NK-92 treated with Interleukin-12 subunit alpha and Interleukin-12 subunit beta, amount 100 ng/mL, for 24 hours (cell line): ENCODE measurements at regions not wholly inside any gene's neighbourhood (a gene's known extent, or its start where the extent isn't known, plus 50 kb on each side); places are given as distances from the start of the nearest gene placed in this dataset.

Experiments used
- DNase-seq: peaks from one replicate; lab custom pipeline; 2025; lab: John Stamatoyannopoulos, UW

DNA sequence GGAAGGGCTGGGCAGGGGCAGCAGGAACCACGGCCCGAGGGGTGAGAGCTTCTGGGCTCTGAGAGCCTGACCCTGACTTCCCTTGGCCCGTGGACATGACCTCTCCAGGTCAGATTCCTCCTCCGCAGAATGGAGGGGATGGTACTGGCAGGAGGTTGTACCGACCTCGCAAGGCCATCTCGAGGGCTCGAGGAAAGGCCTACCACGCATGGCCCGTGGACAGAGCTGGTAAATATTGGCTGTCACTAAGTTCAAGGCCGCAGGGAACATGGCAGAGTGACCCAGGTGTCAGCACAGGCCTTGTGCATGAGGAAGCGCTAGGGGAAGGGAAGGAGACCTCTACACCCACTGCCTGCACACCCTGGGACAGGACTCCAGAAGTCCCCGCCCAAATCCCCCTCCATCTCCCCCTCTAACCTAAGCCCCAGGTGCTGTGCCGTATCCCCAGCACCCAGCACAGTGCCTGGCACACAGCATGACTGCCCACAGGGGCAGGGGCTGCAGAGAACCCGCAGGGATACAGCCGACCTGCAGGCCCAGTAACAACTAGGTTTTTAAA, 54.9 kb upstream of the PPP2R5C start:
- DNase-seq, result no peak

DNA sequence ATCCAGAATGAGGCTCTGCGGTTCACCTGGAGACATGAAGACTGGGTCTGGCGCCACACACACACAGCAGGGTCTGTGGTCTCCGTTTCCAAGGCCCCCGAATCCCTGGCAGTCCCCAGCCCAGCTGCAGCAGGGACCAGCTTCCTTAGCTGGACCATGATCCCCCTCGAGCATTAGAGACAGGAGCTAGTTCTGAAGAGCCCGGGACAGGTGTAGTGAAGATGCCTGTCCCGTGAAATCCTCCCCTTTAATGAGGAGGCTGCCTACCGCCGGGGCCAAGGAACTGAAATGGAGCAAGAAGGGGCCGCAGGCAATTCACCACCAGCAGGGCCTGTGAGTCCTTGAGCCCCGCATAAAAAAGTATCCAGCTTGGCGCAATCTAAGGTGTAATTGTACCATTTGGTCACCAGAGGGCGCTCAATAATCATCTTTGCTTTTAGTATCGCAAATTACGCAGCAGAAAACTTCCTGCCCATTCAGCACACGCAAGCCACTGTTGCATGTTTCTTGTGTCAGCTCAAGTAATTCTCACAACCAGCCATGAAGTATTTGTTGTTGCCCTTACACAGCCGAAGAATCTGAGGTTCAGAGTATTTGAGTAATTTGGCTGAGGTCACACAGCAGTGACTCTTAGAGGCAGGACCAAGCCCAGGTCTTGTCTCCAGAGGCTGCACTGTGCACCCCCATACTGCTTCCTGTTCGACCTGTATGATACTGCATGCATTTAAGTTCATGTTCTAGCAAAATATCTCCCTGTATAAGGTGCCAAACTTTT, 54.3 kb upstream of the PPP2R5C start:
- peak; percentile 21 for DNase-seq

DNA sequence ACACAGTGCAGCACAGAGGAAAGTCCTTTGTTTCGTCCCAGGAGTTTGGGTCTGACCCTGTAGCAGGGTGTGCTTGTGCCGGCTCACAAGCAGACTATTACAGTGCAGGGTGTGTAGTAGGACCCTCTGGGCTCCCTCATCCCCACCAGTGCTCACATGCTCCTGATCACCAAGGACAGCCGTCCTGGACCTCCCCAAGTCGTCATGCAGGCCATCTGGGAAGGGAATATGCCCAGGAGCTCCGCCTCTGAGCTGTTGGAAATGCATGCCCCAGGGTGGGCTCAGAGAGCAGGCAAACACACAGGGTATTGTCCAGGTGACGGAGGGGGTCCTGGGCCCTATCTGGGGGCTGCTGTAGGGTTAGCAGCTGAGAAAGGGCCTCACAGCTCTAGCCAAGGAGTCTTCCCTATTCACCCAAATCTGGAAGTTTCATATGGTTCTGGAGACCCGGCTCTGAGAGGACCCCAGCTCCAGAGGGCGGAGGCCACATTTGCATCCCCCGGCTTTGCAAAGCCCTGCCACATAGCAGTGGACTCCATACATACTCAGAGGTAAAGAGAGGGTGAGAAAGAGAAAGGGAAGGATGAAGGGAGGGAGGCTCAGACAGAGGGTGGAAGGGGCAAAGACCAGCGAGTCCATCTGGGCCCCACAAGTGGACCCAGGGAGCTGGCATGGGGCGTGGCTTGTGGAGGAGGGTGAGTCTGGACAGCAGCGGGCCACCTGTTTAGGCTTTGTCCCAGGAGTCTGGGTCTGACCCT, 53.5 kb upstream of the PPP2R5C start:
- DNase-seq, result no peak

DNA sequence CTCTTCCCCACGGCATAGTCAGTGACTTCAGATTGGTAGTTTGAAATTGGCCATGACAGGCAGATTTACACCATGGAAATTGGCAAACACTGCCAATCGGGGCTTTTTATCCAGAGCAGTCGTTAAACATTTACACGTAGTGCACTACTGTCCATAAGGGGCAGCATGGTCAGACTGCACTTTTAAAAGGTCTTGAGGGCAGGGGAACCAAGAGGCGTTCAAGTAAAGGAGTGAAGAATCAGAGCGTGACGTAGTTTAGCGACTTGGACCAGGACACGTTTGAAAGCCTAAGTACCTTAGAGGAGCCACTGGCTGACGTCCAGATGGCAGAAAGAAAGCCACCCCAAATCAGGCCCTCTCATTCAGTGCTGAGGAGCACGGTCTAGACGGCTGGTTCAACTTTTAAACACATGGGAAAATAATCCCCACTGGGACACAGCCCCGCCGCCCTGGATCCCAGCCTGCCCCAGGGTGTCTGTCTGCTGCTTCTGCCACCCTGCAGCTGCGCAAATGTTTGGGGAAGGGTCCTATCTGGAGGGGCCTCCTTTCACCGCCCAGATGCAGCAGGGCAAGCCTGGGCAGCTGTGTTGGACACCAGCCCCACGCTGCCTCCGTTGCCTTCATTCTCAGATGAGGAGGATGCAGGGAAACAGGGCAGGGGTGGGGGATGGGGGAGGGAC, 52.5 kb upstream of the PPP2R5C start:
- DNase-seq, result no peak

DNA sequence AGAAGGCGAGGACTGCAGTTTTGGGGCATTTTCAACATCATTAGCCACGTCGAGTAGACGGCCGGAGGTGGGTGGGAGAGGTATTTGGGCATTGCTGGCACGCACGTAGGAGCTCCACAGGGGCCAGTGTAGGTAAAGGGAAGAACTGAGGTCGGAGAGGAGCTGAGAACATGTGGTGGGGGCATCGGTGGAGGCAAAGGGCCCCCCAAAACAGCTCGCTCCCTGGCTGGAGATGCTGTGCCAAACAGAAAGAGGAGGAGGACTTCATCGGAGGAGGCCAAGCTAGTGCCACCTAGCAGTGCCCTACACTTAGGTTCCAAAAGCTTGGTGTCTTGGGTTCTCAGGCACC, 52.0 kb upstream of the PPP2R5C start:
- no peak for DNase-seq

DNA sequence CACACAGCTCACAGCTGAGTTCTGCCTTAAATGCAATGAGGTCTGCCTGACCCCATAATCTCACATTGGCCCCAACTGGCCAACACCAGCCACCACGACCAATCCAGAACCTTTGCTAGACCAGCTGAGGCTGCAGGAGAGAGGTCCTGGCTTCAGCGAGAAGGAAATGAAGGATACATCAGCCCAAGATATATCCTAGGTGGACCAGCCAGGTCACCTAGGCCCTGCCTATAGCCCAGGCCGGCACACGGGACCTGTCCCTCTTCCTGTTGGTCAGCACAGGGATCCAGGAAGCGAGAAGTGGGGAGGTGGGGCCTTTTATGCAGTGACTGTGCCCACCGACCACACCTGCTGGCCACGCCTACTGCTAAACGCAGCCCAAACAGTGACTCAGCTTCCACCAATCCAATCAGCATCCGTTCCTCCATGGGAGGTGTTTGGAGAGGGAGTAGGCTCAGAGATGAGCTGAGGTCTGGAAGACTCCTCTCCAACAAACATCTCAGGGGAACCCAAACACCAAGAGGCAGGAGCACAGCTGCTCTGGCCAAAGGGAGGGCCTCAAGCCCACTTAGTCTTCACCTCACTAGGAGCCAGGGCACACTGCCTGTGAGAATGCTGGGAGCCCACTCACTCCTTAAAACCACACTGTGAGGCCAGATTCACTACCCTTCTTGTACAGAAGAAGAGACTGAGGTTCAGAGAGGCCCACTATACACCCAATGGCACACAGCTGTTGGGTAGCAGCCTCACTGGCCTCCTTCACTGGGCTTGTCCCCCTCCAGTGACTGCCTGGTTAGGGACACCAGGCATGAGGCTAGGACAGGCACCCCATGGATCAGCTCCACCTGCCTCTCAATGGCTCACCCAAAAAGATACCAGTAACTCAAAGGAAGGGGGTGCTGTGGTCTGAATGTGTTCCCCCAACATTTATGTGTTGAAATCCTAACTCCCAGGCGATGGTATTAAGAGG, 51.3 kb upstream of the PPP2R5C start:
- DNase-seq, result no peak

DNA sequence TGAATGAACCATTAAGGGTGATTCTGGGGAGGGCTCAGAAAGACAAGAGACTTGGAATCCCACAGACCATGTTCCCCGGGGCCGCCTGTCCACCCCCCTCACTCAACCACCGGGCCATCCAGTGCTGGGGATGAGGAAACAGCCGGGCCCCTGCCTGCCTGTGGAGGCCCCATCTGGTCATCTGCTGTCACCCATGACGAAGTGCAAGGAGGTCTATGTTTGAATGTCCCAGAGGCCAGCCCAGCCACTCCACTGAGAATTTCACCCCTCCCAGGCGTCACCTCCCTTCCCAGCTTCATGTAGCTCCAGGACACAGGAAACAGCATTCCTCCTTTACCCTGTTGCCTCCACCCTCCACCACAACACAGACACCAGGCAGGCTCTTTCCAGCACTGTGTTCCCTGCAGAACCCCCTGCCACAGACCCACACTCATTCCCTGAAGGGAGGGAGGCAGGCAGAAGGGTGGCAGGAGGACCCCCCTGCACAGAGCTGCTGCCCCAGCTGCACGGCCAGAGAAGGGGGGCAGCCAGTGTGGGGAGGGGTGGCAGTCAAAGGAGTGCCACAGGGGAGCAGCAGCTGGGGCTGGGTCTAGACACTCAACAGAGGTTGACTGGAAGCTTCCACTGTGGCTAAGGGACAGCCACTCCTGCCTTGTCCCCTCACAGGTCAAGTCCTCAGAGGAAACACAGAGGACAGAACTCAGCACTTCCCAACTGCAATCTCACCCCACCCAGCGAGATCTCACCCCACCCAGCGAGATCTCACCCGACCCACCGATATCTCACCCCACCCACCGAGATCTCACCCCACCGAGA, 50.3 kb upstream of the PPP2R5C start:
- DNase-seq, result no peak
